ENCODE measurements at regions not wholly inside any gene's neighbourhood (a gene's known extent, or its start where the extent isn't known, plus 50 kb on each side); places are given as distances from the start of the nearest gene placed in this dataset.

DNA sequence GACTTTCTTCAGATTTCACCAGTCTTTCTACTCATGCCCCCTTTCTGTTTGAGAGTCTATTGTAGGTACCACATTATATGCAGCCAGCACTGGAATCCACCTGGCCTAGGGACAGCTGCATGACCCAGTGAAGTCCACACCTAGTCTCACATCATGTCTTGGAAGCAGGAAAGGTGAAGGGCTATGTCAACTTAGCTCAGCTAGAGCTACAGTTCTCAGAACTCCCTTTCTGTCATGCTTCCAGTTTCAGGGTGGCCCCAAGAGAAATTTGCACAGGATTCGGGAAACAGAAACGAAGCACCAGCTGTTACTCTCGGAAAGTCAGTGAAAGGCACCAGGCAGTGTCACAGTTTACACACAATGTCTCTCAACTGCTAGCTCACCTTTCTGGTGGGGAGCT lies 51.6 kb upstream of the NLRP1 start:
- no peak overlapping the region for H3K4me2 ChIP-seq
- no peaks in the 10 kb centered on the region for H3K27me3 ChIP-seq
- no peaks in the 10 kb centered on the region for H4K20me1 ChIP-seq

GRCh38 chr17:5638596-5638995 lies 54.3 kb upstream of the NLRP1 start:
- no peaks in the 10 kb centered on the region for H3K4me1 ChIP-seq
- no peak overlapping the region for H3K4me3 ChIP-seq
- H3K36me3 ChIP-seq, result no peaks in the 10 kb centered on the region
- H3K27ac ChIP-seq, result no peak overlapping the region
- TF ChIP-seq Cebpa-rat (IDR thresholded peaks at IDR 0.05), result no peak
- no peak overlapping the region for H3K9ac ChIP-seq
- no peaks in the 10 kb centered on the region for H3K27me3 ChIP-seq
- H4K20me1 ChIP-seq, result no peaks in the 10 kb centered on the region
- H3K9me3 ChIP-seq, result no peaks in the 10 kb centered on the region
- no peak overlapping the region for H3K4me2 ChIP-seq

More for the DNA sequence above, 51.6 kb upstream of the NLRP1 start:
- no peak overlapping the region for H3K9ac ChIP-seq
- H3K4me3 ChIP-seq, result no peak overlapping the region
- TF ChIP-seq Cebpa-rat (IDR thresholded peaks at IDR 0.05), result no peak
- H3K4me1 ChIP-seq, result no peaks in the 10 kb centered on the region
- no peaks in the 10 kb centered on the region for H3K9me3 ChIP-seq
- H3K27ac ChIP-seq, result no peak overlapping the region
- H3K36me3 ChIP-seq, result no peaks in the 10 kb centered on the region

GRCh38 chr17:5640726-5641125 lies 56.4 kb upstream of the NLRP1 start:
- Histone ChIP-seq H3K9me3 (no peaks in the 10 kb centered on the region), H3K9ac (no peak overlapping the region), H3K36me3 (no peaks in the 10 kb centered on the region), H3K4me2 (no peak overlapping the region), H3K27ac (no peak overlapping the region), H4K20me1 (no peaks in the 10 kb centered on the region), H3K4me3 (no peak overlapping the region), H3K27me3 (no peaks in the 10 kb centered on the region), H3K4me1 (no peaks in the 10 kb centered on the region)
- TF ChIP-seq Cebpa-rat (IDR thresholded peaks at IDR 0.05), result no peak

- H3K4me2 ChIP-seq, result no peak overlapping the region
- no peaks in the 10 kb centered on the region for H4K20me1 ChIP-seq
- no peaks in the 10 kb centered on the region for H3K9me3 ChIP-seq
- no peaks in the 10 kb centered on the region for H3K27me3 ChIP-seq
- H3K9ac ChIP-seq, result no peak overlapping the region
- H3K4me3 ChIP-seq, result no peak overlapping the region
- TF ChIP-seq Cebpa-rat (IDR thresholded peaks at IDR 0.05), result no peak
- no peaks in the 10 kb centered on the region for H3K4me1 ChIP-seq
- no peaks in the 10 kb centered on the region for H3K36me3 ChIP-seq
- H3K27ac ChIP-seq, result no peak overlapping the region
These were observed 58.4 kb upstream of the NLRP1 start for GRCh38 chr17:5642752-5643151.

- Histone ChIP-seq H3K36me3 (no peaks in the 10 kb centered on the region), H4K20me1 (no peaks in the 10 kb centered on the region), H3K27ac (no peak overlapping the region), H3K4me2 (no peak overlapping the region), H3K4me3 (no peak overlapping the region), H3K4me1 (no peaks in the 10 kb centered on the region), H3K9me3 (no peaks in the 10 kb centered on the region), H3K9ac (no peak overlapping the region), H3K27me3 (no peaks in the 10 kb centered on the region)
- TF ChIP-seq Cebpa-rat (IDR thresholded peaks at IDR 0.05), result no peak
These were observed 59.8 kb upstream of the NLRP1 start for GRCh38 chr17:5644065-5644464.

DNA sequence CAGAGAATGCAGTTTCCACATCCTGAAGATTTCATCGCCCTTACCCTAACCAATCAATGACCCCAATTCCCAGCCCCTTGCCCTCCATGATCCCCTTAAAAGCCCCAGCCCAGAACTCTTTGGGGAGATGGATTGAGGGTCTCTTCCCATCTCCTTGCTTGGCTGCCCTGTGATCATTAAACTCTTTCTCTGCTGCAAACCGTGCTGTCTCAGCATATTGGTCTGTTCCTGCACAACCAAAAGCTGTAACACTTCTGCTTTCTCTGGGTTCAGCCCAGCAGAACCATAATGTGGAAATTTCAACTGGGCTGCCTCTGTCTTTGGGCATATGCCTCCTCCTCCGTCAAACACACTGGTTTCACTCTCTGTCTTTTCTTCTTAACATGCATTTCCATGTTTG lies 67.0 kb upstream of the NLRP1 start:
- TF ChIP-seq Cebpa-rat (IDR thresholded peaks at IDR 0.05), result no peak
- Histone ChIP-seq H3K4me1 (no peaks in the 10 kb centered on the region), H3K9me3 (peaks cover 32% of the 10 kb centered on the region), H4K20me1 (no peaks in the 10 kb centered on the region), H3K27ac (no peak overlapping the region), H3K4me3 (no peak overlapping the region), H3K27me3 (no peaks in the 10 kb centered on the region), H3K4me2 (no peak overlapping the region), H3K36me3 (no peaks in the 10 kb centered on the region), H3K9ac (no peak overlapping the region)

GRCh38 chr17:5661491-5662125 lies 77.3 kb upstream of the NLRP1 start:
- no peaks in the 10 kb centered on the region for H3K9me3 ChIP-seq

DNA sequence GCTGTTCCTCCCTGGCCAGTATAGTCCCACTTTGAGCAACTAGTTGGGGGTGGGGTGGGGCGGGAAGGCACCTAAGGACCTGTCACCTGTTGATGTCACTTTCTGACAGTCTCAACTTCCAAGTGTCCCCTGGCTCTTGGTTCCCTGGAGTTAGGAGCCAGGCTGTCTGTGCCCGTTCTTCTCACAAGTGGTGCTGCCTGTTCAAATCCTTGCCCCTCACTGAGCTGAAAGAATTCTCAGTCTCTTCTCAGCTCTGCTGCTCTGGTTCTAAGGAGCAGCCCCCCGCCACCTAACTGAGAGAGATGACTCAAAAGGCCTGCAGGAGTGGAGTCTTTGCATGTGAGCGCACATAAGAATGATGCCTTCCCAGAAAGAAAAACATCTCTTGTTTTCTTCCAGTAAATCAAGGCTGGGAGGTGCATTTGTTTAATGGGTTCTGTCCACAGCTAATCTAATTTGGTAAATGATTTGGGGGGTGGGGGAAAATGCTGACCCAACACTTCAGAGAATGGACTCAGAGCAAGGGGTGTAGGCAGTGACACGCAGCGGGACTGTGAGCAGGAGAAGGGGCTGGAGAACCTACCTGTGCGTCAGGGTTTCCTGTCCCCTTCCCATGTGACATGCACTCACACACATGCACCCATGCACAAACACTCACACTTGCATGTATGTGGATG lies 78.2 kb upstream of the NLRP1 start:
- no peaks in the 10 kb centered on the region for H3K27me3 ChIP-seq
- TF ChIP-seq Cebpa-rat (IDR thresholded peaks at IDR 0.05), result no peak

More at GRCh38 chr17:5661491-5662125, 77.3 kb upstream of the NLRP1 start:
- H3K27ac ChIP-seq, result no peak overlapping the region
- H3K4me2 ChIP-seq, result no peak overlapping the region
- H3K4me3 ChIP-seq, result no peak overlapping the region
- H4K20me1 ChIP-seq, result no peaks in the 10 kb centered on the region
- no peaks in the 10 kb centered on the region for H3K36me3 ChIP-seq
- no peak for TF ChIP-seq Cebpa-rat (IDR thresholded peaks at IDR 0.05)
- no peaks in the 10 kb centered on the region for H3K27me3 ChIP-seq
- peaks cover 14% of the 10 kb centered on the region for H3K4me1 ChIP-seq
- no peak overlapping the region for H3K9ac ChIP-seq

DNA sequence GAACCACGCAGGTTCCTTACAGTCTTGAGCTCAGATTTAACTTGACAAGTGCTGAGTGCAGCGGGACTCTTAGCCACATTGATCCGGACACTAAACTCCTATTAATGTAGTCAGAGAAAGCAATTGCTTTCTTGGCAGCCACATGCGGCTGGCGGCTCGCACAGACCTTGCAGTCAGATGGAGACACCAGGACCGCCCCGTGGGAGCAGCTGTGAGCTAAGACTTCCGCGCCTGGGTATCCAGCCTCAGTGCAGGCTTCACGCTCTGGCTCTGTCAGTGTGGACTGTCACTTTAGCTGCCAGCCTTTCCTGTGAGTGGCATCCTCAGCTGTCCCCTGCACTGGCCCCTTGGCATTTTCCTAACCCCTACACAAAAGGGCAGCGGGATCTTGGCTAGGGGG lies 80.9 kb upstream of the NLRP1 start:
- no peaks in the 10 kb centered on the region for H3K27me3 ChIP-seq
- H3K4me1 ChIP-seq, result peaks cover 20% of the 10 kb centered on the region
- peak overlapping the region; percentile 23; the same call in 1 of the 2 replicates for H3K27ac ChIP-seq
- no peak for TF ChIP-seq Cebpa-rat (IDR thresholded peaks at IDR 0.05)
- no peak overlapping the region for H3K9ac ChIP-seq
- no peaks in the 10 kb centered on the region for H3K36me3 ChIP-seq
- H4K20me1 ChIP-seq, result no peaks in the 10 kb centered on the region
- no peak overlapping the region for H3K4me3 ChIP-seq
- peak overlapping the region; percentile 55 for H3K4me2 ChIP-seq
- no peaks in the 10 kb centered on the region for H3K9me3 ChIP-seq

More for the DNA sequence above, 78.2 kb upstream of the NLRP1 start:
- no peak overlapping the region for H3K4me3 ChIP-seq
- H3K9me3 ChIP-seq, result no peaks in the 10 kb centered on the region
- no peaks in the 10 kb centered on the region for H3K36me3 ChIP-seq
- H3K27ac ChIP-seq, result no peak overlapping the region
- no peak overlapping the region for H3K9ac ChIP-seq
- H4K20me1 ChIP-seq, result no peaks in the 10 kb centered on the region
- H3K4me2 ChIP-seq, result no peak overlapping the region
- peaks cover 14% of the 10 kb centered on the region for H3K4me1 ChIP-seq

- TF ChIP-seq Cebpa-rat (IDR thresholded peaks at IDR 0.05), result no peak
- Histone ChIP-seq H3K4me2 (no peak overlapping the region), H3K9ac (no peak overlapping the region), H3K27me3 (no peaks in the 10 kb centered on the region), H3K36me3 (no peaks in the 10 kb centered on the region), H3K9me3 (no peaks in the 10 kb centered on the region), H4K20me1 (no peaks in the 10 kb centered on the region), H3K4me3 (no peak overlapping the region), H3K4me1 (peaks cover 35% of the 10 kb centered on the region), H3K27ac (no peak overlapping the region)
These were observed 83.6 kb upstream of the NLRP1 start for GRCh38 chr17:5667871-5668270.
